ENCODE measurements at regions not wholly inside any gene's neighbourhood (a gene's known extent, or its start where the extent isn't known, plus 50 kb on each side); places are given as distances from the start of the nearest gene placed in this dataset.

DNA sequence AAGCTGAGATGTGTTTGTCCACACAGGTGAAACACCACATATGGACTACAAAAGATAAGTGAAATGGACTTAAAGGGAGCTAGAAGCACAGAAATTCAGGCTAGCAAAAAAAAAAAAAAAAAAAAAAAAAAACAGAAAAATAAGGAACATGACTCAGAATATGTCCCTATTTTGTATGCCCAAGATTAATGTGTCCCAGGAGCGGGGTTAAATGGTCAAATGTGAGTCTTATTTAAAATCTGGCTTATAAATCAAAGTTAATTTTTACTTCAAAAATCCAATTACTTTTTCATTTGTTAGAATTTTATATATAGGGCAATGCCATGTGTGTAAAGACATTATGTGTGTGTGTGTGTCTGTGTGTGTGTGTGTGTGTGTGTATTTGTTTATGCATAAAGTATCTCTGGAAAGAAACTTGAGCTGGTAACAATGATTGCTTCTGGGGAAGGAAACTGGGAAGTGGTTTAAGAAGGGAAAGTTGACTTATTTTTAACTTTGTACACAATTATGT lies 986.5 kb downstream of the ROBO2 start:
- DNase-seq (ENCODE audit: extremely low read depth, low read depth), result no peak
- TF ChIP-seq, protein P1, sequence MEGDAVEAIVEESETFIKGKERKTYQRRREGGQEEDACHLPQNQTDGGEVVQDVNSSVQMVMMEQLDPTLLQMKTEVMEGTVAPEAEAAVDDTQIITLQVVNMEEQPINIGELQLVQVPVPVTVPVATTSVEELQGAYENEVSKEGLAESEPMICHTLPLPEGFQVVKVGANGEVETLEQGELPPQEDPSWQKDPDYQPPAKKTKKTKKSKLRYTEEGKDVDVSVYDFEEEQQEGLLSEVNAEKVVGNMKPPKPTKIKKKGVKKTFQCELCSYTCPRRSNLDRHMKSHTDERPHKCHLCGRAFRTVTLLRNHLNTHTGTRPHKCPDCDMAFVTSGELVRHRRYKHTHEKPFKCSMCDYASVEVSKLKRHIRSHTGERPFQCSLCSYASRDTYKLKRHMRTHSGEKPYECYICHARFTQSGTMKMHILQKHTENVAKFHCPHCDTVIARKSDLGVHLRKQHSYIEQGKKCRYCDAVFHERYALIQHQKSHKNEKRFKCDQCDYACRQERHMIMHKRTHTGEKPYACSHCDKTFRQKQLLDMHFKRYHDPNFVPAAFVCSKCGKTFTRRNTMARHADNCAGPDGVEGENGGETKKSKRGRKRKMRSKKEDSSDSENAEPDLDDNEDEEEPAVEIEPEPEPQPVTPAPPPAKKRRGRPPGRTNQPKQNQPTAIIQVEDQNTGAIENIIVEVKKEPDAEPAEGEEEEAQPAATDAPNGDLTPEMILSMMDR (IDR thresholded peaks at IDR 0.05; ENCODE audit: low read depth, low read length, missing control alignments), result no peak
- no peak overlapping the region for H3K4me3 ChIP-seq (replicated peaks; ENCODE audit: low read depth, low read length)

DNA sequence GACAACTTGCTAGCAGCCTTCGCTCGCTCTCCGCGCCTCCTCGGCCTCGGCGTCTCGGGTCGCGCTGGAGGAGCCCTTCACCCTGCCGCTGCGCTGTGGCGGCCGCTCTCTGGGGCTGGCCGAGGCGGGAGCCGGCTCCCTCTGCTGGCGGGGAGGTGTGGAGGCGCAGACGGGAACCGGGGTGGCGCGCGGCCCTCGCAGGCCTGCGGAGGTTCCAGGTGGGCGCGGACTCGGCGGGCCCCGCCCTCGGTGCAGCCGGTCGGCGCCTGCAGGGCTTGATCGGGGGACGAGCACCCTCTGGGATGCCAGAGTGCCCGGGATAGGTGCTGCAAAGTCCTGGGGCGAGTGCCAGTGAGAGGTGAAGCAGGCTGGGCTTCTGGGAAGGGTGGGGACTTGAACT lies 989.9 kb downstream of the ROBO2 start:
- TF ChIP-seq, protein P1 (IDR thresholded peaks at IDR 0.05; ENCODE audit: low read depth, low read length, missing control alignments), result no peak
- DNase-seq (ENCODE audit: extremely low read depth, low read depth), result no peak
- H3K4me3 ChIP-seq (replicated peaks; ENCODE audit: low read depth, low read length), result no peak overlapping the region

DNA sequence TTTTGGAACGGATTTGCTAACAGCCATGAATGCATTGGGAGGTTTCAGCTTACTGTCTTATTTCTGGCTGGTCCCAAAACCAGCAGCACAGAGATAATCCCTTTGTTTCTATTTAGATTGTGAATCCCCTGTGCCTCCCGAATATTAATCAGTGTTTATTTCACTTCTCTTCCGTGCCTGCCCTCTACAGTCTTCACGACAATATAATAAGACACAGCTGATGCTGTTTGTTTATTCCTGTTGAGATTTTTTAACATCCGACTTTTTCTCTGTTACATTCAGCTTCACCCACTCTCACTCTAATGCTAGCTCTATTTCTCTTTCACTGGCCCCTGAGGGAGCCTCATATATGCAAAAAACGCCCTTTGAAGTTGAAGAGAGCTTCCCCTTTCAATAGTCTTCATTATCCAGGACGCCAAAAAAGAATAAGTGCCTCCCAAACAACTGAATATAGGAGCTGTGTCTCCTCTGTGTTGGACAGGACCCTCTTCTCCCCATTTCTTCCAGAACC lies 995.3 kb downstream of the ROBO2 start:
- TF ChIP-seq, protein P1 (IDR thresholded peaks at IDR 0.05; ENCODE audit: low read depth, low read length, missing control alignments), result no peak
- no peak overlapping the region for H3K4me3 ChIP-seq (replicated peaks; ENCODE audit: low read depth, low read length)
- no peak for DNase-seq (ENCODE audit: extremely low read depth, low read depth)

DNA sequence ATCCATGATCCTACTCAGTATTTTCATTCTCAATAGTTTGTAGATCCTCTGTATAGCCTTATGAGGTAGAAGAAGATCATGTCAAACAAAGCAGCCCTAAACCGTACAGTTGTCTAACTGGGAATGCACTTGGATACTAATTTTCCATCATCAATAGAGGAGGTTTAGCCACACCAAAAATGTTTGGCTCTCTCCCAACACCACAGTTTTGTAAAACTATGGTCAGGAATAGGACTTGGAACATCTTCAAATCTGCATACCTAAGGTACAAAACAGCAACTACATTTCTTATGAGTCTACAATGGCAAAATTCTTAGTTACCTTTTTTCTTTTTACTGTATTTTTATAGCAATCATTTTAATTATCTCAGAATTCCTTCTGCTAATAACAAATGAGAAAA lies 1001.6 kb downstream of the ROBO2 start:
- TF ChIP-seq, protein P1 (IDR thresholded peaks at IDR 0.05; ENCODE audit: low read depth, low read length, missing control alignments), result no peak
- no peak overlapping the region for H3K4me3 ChIP-seq (replicated peaks; ENCODE audit: low read depth, low read length)
- no peak for DNase-seq (ENCODE audit: extremely low read depth, low read depth)

DNA sequence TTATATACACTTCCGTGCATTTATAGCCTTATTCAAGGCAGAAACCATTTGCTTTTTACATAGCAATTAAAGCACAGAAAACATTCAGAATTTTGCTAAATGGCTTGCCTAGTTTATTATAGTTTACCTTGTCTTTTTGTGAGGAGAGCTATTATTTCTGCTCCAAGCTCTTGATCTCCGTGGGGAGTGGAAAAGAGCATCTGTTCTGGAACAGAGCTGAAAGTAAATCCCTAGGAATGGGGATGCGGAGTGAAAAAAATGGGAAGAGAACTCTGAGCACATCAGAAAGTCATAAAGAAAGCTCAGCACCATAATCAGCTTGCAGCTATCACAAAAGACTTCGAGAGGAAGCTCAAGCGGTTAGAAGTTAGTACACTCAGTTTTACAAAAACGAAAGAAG lies 1006.7 kb downstream of the ROBO2 start:
- no peak overlapping the region for H3K4me3 ChIP-seq (replicated peaks; ENCODE audit: low read depth, low read length)
- TF ChIP-seq, protein P1 (IDR thresholded peaks at IDR 0.05; ENCODE audit: low read depth, low read length, missing control alignments), result no peak
- no peak for DNase-seq (ENCODE audit: extremely low read depth, low read depth)

DNA sequence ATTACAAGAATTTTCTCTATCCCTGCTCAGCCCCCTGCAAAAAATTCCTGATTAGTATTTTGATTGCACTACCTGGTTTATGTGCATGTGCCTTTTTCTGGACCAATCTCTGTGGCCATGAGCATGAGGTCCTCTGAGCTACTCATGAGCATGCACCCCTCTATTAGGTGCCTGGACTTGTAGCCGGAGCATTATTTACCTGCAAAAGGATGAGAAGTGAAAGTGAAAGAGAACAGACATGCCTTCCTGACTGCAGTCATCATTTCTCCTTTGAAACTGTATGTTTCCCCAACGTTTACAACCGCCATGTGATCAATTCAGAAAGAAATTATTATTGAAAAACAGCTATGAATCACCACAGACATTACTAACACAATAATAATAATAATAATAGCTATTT lies 1008.8 kb downstream of the ROBO2 start:
- H3K4me3 ChIP-seq (replicated peaks; ENCODE audit: low read depth, low read length), result no peak overlapping the region
- TF ChIP-seq, protein P1 (IDR thresholded peaks at IDR 0.05; ENCODE audit: low read depth, low read length, missing control alignments), result no peak
- DNase-seq (ENCODE audit: extremely low read depth, low read depth), result no peak

DNA sequence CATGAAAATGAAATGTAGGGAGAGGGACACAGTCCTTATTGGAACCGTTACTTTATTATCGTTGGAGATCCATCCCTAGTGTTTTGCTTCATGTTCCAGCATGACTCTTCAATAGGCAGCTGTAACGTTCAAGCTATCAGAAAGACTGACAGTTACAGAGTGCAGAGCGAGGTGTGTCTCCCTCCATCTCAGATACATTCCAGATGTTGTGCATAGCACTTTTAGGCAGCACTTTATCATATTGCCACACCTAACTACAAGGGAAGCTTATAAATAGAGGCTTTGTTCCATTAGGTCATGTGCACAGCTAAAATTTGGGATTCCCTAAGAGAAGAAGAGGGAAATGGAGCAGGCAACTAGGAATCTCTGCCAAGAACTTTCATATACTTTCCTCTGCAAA lies 1009.6 kb downstream of the ROBO2 start:
- TF ChIP-seq, protein P1 (IDR thresholded peaks at IDR 0.05; ENCODE audit: low read depth, low read length, missing control alignments), result no peak
- H3K4me3 ChIP-seq (replicated peaks; ENCODE audit: low read depth, low read length), result no peak overlapping the region
- no peak for DNase-seq (ENCODE audit: extremely low read depth, low read depth)
